ENCODE measurements at regions not wholly inside any gene's neighbourhood (a gene's known extent, or its start where the extent isn't known, plus 50 kb on each side); places are given as distances from the start of the nearest gene placed in this dataset.

- DNase-seq (ENCODE audit: low spot score), result no peak
- H3K27ac ChIP-seq, result no peak overlapping the region
- no peak overlapping the region for H3K4me3 ChIP-seq
- H3K27me3 ChIP-seq, result no peaks in the 10 kb centered on the region
- H3K36me3 ChIP-seq, result no peaks in the 10 kb centered on the region
- H3K9me3 ChIP-seq, result no peaks in the 10 kb centered on the region
- TF ChIP-seq CTCF (IDR thresholded peaks at IDR 0.05), result no peak
- no peaks in the 10 kb centered on the region for H3K4me1 ChIP-seq
Observed at GRCh38 chr1:81585371-81585770, 215.4 kb upstream of the ADGRL2 start.

GRCh38 chr1:81584398-81584797 is 216.3 kb upstream of the ADGRL2 start:
- no peaks in the 10 kb centered on the region for H3K36me3 ChIP-seq
- no peaks in the 10 kb centered on the region for H3K27me3 ChIP-seq
- TF ChIP-seq CTCF (IDR thresholded peaks at IDR 0.05), result no peak
- no peaks in the 10 kb centered on the region for H3K9me3 ChIP-seq
- no peak for DNase-seq (ENCODE audit: low spot score)
- no peaks in the 10 kb centered on the region for H3K4me1 ChIP-seq
- no peak overlapping the region for H3K4me3 ChIP-seq
- no peak overlapping the region for H3K27ac ChIP-seq

GRCh38 chr1:81583878-81584277 is 216.9 kb upstream of the ADGRL2 start:
- no peaks in the 10 kb centered on the region for H3K4me1 ChIP-seq
- H3K36me3 ChIP-seq, result no peaks in the 10 kb centered on the region
- H3K9me3 ChIP-seq, result no peaks in the 10 kb centered on the region
- no peaks in the 10 kb centered on the region for H3K27me3 ChIP-seq
- no peak for DNase-seq (ENCODE audit: low spot score)
- no peak overlapping the region for H3K27ac ChIP-seq
- no peak overlapping the region for H3K4me3 ChIP-seq
- TF ChIP-seq CTCF (IDR thresholded peaks at IDR 0.05), result no peak

- TF ChIP-seq CTCF (IDR thresholded peaks at IDR 0.05), result no peak
- DNase-seq (ENCODE audit: low spot score), result no peak
- H3K4me3 ChIP-seq, result no peak overlapping the region
- H3K27me3 ChIP-seq, result no peaks in the 10 kb centered on the region
- H3K4me1 ChIP-seq, result no peaks in the 10 kb centered on the region
- H3K27ac ChIP-seq, result no peak overlapping the region
- H3K9me3 ChIP-seq, result no peaks in the 10 kb centered on the region
- no peaks in the 10 kb centered on the region for H3K36me3 ChIP-seq
Observed at GRCh38 chr1:81582467-81582986, 218.2 kb upstream of the ADGRL2 start.

GRCh38 chr1:81578867-81579266 is 221.9 kb upstream of the ADGRL2 start:
- no peaks in the 10 kb centered on the region for H3K36me3 ChIP-seq
- TF ChIP-seq CTCF (IDR thresholded peaks at IDR 0.05), result no peak
- peaks cover 0 to 9% of the 10 kb centered on the region in 2 donors for H3K4me1 ChIP-seq
- no peaks in the 10 kb centered on the region for H3K9me3 ChIP-seq
- H3K27ac ChIP-seq, result no peak overlapping the region
- H3K27me3 ChIP-seq, result no peaks in the 10 kb centered on the region
- no peak overlapping the region for H3K4me3 ChIP-seq
- DNase-seq (ENCODE audit: low spot score), result no peak

GRCh38 chr1:81577004-81577697 is 223.6 kb upstream of the ADGRL2 start:
- H3K27ac ChIP-seq, result no peak overlapping the region
- DNase-seq (ENCODE audit: low spot score), result no peak
- TF ChIP-seq CTCF (IDR thresholded peaks at IDR 0.05), result no peak
- H3K36me3 ChIP-seq, result no peaks in the 10 kb centered on the region
- peaks cover 0 to 16% of the 10 kb centered on the region in 2 donors for H3K4me1 ChIP-seq
- no peak overlapping the region for H3K4me3 ChIP-seq
- no peaks in the 10 kb centered on the region for H3K27me3 ChIP-seq
- H3K9me3 ChIP-seq, result no peaks in the 10 kb centered on the region

Data from right atrium auricular region (tissue), 2 donors.